ENCODE measurements at regions not wholly inside any gene's neighbourhood (a gene's known extent, or its start where the extent isn't known, plus 50 kb on each side); places are given as distances from the start of the nearest gene placed in this dataset.

DNA sequence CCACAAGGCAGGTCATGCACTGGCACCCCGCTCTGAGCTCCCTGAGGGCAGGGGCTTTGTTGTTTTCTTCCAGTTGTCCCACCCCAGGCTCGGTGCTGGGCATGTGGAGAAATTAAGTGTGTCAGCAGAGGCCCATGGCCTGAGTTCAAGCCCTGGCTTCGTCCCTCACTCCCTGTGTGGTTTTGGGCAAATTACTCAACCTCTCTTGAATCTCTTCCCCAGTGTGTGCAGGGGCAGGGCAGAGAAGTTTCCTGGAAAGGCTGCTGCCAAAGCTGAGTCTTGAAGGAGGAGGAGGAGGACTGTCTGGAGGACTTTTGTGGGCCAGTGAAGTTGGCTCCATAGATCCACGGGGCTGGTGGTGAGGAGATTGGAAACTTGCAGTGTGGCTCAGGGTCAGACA lies 138.1 kb upstream of the E2F8 start:
- TF ChIP-seq, protein P1, sequence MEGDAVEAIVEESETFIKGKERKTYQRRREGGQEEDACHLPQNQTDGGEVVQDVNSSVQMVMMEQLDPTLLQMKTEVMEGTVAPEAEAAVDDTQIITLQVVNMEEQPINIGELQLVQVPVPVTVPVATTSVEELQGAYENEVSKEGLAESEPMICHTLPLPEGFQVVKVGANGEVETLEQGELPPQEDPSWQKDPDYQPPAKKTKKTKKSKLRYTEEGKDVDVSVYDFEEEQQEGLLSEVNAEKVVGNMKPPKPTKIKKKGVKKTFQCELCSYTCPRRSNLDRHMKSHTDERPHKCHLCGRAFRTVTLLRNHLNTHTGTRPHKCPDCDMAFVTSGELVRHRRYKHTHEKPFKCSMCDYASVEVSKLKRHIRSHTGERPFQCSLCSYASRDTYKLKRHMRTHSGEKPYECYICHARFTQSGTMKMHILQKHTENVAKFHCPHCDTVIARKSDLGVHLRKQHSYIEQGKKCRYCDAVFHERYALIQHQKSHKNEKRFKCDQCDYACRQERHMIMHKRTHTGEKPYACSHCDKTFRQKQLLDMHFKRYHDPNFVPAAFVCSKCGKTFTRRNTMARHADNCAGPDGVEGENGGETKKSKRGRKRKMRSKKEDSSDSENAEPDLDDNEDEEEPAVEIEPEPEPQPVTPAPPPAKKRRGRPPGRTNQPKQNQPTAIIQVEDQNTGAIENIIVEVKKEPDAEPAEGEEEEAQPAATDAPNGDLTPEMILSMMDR (conservative IDR thresholded peaks at IDR 0.05 in 1 of 2, IDR thresholded peaks at IDR 0.05 in 1 of 2; ENCODE audit: extremely low read depth in 1 of 2, insufficient read depth in 1 of 2, low read depth in 1 of 2, low read length in 2 of 2) = no peak
- TF ChIP-seq EZH2 (IDR thresholded peaks at IDR 0.05; ENCODE audit: borderline replicate concordance, low read length) = no peak
